GM12872 (cell line): ENCODE measurements at regions not wholly inside any gene's neighbourhood (a gene's known extent, or its start where the extent isn't known, plus 50 kb on each side); places are given as distances from the start of the nearest gene placed in this dataset.

Experiments used
- CTCF ChIP-seq: IDR thresholded peaks from 3 replicates; pipeline ENCODE4 v1.5.1; 2011; ENCODE audit warnings: low read depth, mild to moderate bottlenecking, low read length, moderate library complexity; ENCODE audit not compliant: insufficient read depth

GRCh38 chr15:55026381-55026780, 170.4 kb downstream of the RSL24D1 start:
- TF ChIP-seq CTCF: no peak

- no peak for TF ChIP-seq CTCF
Observed at GRCh38 chr15:55017635-55018034, 179.1 kb downstream of the RSL24D1 start.

DNA sequence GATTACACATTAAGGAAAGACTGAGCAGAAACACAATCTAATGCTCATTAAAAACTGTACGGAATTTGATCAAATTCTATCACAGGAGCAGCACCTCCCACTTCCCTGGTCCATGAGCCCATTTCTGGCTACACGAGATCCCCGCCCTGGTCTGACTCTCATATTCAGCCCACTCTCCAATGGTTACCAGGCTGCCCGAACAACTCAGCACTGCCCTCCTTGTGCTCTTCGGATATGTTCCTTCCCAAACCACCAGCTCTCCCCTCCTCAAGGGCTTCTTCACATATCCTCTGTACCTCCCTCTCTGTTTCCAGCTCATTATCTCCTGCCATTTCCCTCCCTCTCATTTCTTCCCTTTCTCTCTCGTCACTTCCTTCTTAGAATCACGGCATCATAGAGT, 180.5 kb downstream of the RSL24D1 start:
- TF ChIP-seq CTCF: no peak

DNA sequence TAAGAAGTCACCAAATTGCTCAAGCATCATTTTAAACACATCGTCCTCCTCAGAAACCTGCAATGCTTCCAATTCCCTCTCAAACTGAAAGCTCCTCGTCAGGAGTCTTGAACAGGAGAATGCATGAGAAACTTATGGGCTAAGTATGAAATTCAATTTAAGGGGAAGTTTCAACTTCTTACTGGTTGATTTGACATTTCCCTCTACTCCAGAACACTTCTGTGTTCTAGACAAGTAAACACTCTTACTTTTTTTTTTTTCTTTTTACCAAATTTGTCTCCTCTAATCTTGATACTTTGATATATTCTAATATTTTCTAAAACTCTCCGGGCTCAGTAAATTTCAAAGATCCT, 181.7 kb downstream of the RSL24D1 start:
- TF ChIP-seq CTCF: no peak

- TF ChIP-seq CTCF: no peak
Observed at GRCh38 chr15:55014391-55015092, 182.2 kb downstream of the RSL24D1 start.

GRCh38 chr15:55008421-55008820, 188.3 kb downstream of the RSL24D1 start:
- no peak for TF ChIP-seq CTCF

- TF ChIP-seq CTCF: no peak
Observed at GRCh38 chr15:55007561-55007960, 189.2 kb downstream of the RSL24D1 start.
